D341Med (cell line): ENCODE measurements at regions not wholly inside any gene's neighbourhood (a gene's known extent, or its start where the extent isn't known, plus 50 kb on each side); places are given as distances from the start of the nearest gene placed in this dataset.
"Not testable (repeated sequence)": the region's sequence is repeated elsewhere in the genome, so short reads cannot be mapped to it uniquely, and the experiment has no call there.

Experiments
- DNase-seq: peaks from one replicate; pipeline ENCODE4 v3.0.0; 2012; ENCODE audit warnings: low spot score

- no peak for DNase-seq
These were observed 304.9 kb upstream of the KYNU start for GRCh38 chr2:142572346-142573132.

- DNase-seq, result no peak
These were observed 305.5 kb upstream of the KYNU start for GRCh38 chr2:142571934-142572333.

GRCh38 chr2:142562900-142563299 lies 314.6 kb upstream of the KYNU start:
- DNase-seq, result no peak

- no peak for DNase-seq
These were observed 315.8 kb upstream of the KYNU start for GRCh38 chr2:142561656-142562055.

- no peak for DNase-seq
These were observed 320.1 kb upstream of the KYNU start for GRCh38 chr2:142557391-142557790.

- not testable (repeated sequence) for DNase-seq
These were observed 331.5 kb upstream of the KYNU start for GRCh38 chr2:142545999-142546398.

- DNase-seq, result no peak
These were observed 332.4 kb upstream of the KYNU start for GRCh38 chr2:142545036-142545435.

GRCh38 chr2:142544173-142544572 lies 333.3 kb upstream of the KYNU start:
- no peak for DNase-seq

GRCh38 chr2:142542431-142542910 lies 335.0 kb upstream of the KYNU start:
- DNase-seq, result no peak

GRCh38 chr2:142536966-142537365 lies 340.5 kb upstream of the KYNU start:
- no peak for DNase-seq

GRCh38 chr2:142536492-142536891 lies 341.0 kb upstream of the KYNU start:
- no peak for DNase-seq

- DNase-seq, result no peak
These were observed 342.2 kb upstream of the KYNU start for GRCh38 chr2:142535311-142535710.

- DNase-seq, result no peak
These were observed 344.3 kb upstream of the KYNU start for GRCh38 chr2:142533177-142533576.

GRCh38 chr2:142531377-142531776 lies 346.1 kb upstream of the KYNU start:
- DNase-seq, result no peak

- no peak for DNase-seq
These were observed 351.7 kb upstream of the KYNU start for GRCh38 chr2:142525720-142526119.

- no peak for DNase-seq
These were observed 356.0 kb upstream of the KYNU start for GRCh38 chr2:142521492-142521891.

- no peak for DNase-seq
These were observed 362.0 kb upstream of the KYNU start for GRCh38 chr2:142515493-142515892.

GRCh38 chr2:142509401-142509800 lies 368.1 kb upstream of the KYNU start:
- no peak for DNase-seq

- no peak for DNase-seq
These were observed 372.7 kb upstream of the KYNU start for GRCh38 chr2:142504754-142505153.

- peak; percentile 37 for DNase-seq
These were observed 371.6 kb upstream of the LRP1B start for GRCh38 chr2:142502402-142502801.

GRCh38 chr2:142495141-142495540 lies 364.3 kb upstream of the LRP1B start:
- no peak for DNase-seq

GRCh38 chr2:142489631-142490030 lies 358.8 kb upstream of the LRP1B start:
- not testable (repeated sequence) for DNase-seq

- no peak for DNase-seq
These were observed 353.3 kb upstream of the LRP1B start for GRCh38 chr2:142484111-142484510.

GRCh38 chr2:142483653-142484052 lies 352.8 kb upstream of the LRP1B start:
- no peak for DNase-seq
